ENCODE measurements at regions not wholly inside any gene's neighbourhood (a gene's known extent, or its start where the extent isn't known, plus 50 kb on each side); places are given as distances from the start of the nearest gene placed in this dataset.
"Not testable (repeated sequence)": the region's sequence is repeated elsewhere in the genome, so short reads cannot be mapped to it uniquely, and the experiment has no call there.

- Histone ChIP-seq H3K9me3 (ENCODE audit: low read depth, low read length) (no peaks in the 10 kb centered on the region), H3K36me3 (ENCODE audit: insufficient read depth, low read length) (peaks cover 46% of the 10 kb centered on the region), H3K9ac (ENCODE audit: insufficient read length) (no peak overlapping the region), H3K27ac (peak overlapping the region; percentile 6), H3K4me3 (no peak overlapping the region)
- DNase-seq (ENCODE audit: low read depth, low spot score): no peak
- TF ChIP-seq FOXP2 (optimal IDR thresholded peaks at IDR 0.05; ENCODE audit: control extremely low read depth, extremely low read length, insufficient read depth) (no peak), POLR2AphosphoS5 (IDR thresholded peaks at IDR 0.05; ENCODE audit: borderline replicate concordance, low read depth, low read length) (peak; percentile 11; the same call in 1 of the 2 replicates), EZH2 (IDR thresholded peaks at IDR 0.05) (no peak)
Observed at GRCh38 chr9:94181408-94182181, 77.5 kb upstream of the ZNF169 start.

GRCh38 chr9:94182532-94182931, 76.6 kb upstream of the ZNF169 start:
- DNase-seq (ENCODE audit: low read depth, low spot score): no peak
- H3K27ac ChIP-seq: peak overlapping the region; percentile 6; the same call in 1 of the 2 replicates
- no peak overlapping the region for H3K4me3 ChIP-seq
- peaks cover 40% of the 10 kb centered on the region for H3K36me3 ChIP-seq (ENCODE audit: insufficient read depth, low read length)
- TF ChIP-seq POLR2AphosphoS5 (IDR thresholded peaks at IDR 0.05; ENCODE audit: borderline replicate concordance, low read depth, low read length) (peak; percentile 29; the same call in 1 of the 2 replicates), FOXP2 (optimal IDR thresholded peaks at IDR 0.05; ENCODE audit: control extremely low read depth, extremely low read length, insufficient read depth) (no peak), EZH2 (IDR thresholded peaks at IDR 0.05) (no peak)
- no peak overlapping the region for H3K9ac ChIP-seq (ENCODE audit: insufficient read length)
- H3K9me3 ChIP-seq (ENCODE audit: low read depth, low read length): no peaks in the 10 kb centered on the region

DNA sequence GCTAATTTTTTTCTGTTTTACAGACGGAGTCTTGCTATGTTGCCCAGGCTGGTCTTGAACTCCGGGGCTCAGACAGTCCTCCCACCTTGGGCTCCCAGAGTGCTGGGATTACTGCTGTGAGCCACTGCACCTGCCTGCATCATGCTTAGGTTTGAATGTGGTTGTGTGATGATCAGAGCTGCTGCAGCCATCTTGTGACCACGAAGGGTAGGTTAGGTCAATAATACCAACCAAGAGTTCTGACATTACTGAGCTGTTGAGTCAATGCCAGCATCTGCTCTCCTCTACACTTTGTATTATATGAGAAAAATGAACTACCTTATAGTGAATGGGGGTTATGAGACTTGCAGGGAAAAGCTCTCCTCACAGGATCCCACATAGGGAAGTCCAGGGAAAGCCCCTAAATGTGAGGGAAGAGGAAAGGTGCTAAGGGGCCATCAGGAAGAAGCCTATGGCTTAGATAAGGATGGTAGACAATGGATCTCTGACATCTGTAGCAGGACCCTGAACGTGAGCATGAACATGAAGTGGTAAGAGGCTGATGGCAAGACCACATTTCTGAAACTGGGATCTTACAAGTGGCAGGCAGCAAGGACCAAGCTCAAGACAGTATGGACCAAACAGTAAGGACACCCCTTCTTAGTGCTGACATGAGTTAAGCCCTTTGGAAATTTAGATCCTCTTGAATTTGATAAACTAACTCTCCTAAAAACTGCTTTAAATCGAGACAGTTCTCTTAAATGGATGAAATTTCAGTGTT, 75.7 kb upstream of the ZNF169 start:
- no peak for DNase-seq (ENCODE audit: low read depth, low spot score)
- Histone ChIP-seq H3K9ac (ENCODE audit: insufficient read length) (no peak overlapping the region), H3K4me3 (no peak overlapping the region), H3K9me3 (ENCODE audit: low read depth, low read length) (no peaks in the 10 kb centered on the region), H3K27ac (no peak overlapping the region), H3K36me3 (ENCODE audit: insufficient read depth, low read length) (peaks cover 33% of the 10 kb centered on the region)
- TF ChIP-seq FOXP2 (optimal IDR thresholded peaks at IDR 0.05; ENCODE audit: control extremely low read depth, extremely low read length, insufficient read depth): no peak
- peak; percentile 20; the same call in 1 of the 2 replicates for TF ChIP-seq POLR2AphosphoS5 (IDR thresholded peaks at IDR 0.05; ENCODE audit: borderline replicate concordance, low read depth, low read length)

DNA sequence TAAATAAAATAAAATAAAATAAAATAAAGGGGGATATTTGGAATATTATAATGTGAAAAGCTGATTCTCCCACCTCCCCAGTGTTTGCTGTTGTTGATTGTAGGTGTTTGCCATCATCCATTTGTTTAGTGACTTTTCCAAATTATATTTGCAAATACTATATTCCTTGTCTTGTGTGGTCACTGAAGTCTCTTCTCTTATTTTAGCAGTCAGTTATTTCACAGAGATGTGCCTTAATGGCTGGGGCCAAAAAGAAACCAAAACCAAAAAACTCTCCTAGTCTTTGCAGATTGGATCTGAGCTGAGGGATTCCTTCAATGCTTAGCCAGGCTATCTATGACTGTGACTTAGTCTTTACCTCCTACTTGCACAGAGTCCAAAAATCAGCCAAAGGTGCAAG, 70.9 kb upstream of the ZNF169 start:
- Histone ChIP-seq H3K9me3 (ENCODE audit: low read depth, low read length) (peaks cover 4% of the 10 kb centered on the region; the same call in 1 of the 2 replicates), H3K36me3 (ENCODE audit: insufficient read depth, low read length) (peaks cover 11% of the 10 kb centered on the region), H3K27ac (no peak overlapping the region), H3K4me3 (no peak overlapping the region), H3K9ac (ENCODE audit: insufficient read length) (no peak overlapping the region)
- no peak for DNase-seq (ENCODE audit: low read depth, low spot score)
- TF ChIP-seq FOXP2 (optimal IDR thresholded peaks at IDR 0.05; ENCODE audit: control extremely low read depth, extremely low read length, insufficient read depth): no peak

GRCh38 chr9:94191706-94192105, 67.4 kb upstream of the ZNF169 start:
- H3K9me3 ChIP-seq (ENCODE audit: low read depth, low read length); DNase-seq (ENCODE audit: low read depth, low spot score): not testable (repeated sequence)

GRCh38 chr9:94198414-94198813, 60.7 kb upstream of the ZNF169 start:
- Histone ChIP-seq H3K9me3 (ENCODE audit: low read depth, low read length) (no peaks in the 10 kb centered on the region), H3K36me3 (ENCODE audit: insufficient read depth, low read length) (no peaks in the 10 kb centered on the region), H3K9ac (ENCODE audit: insufficient read length) (no peak overlapping the region), H3K27ac (no peak overlapping the region), H3K4me3 (no peak overlapping the region)
- no peak for DNase-seq (ENCODE audit: low read depth, low spot score)
- TF ChIP-seq FOXP2 (optimal IDR thresholded peaks at IDR 0.05; ENCODE audit: control extremely low read depth, extremely low read length, insufficient read depth) (no peak), EZH2 (IDR thresholded peaks at IDR 0.05) (no peak), POLR2AphosphoS5 (IDR thresholded peaks at IDR 0.05; ENCODE audit: borderline replicate concordance, low read depth, low read length) (no peak)

More at GRCh38 chr9:94191706-94192105, 67.4 kb upstream of the ZNF169 start:
- H3K9ac ChIP-seq (ENCODE audit: insufficient read length); H3K27ac ChIP-seq; H3K36me3 ChIP-seq (ENCODE audit: insufficient read depth, low read length); H3K4me3 ChIP-seq: not testable (repeated sequence)

DNA sequence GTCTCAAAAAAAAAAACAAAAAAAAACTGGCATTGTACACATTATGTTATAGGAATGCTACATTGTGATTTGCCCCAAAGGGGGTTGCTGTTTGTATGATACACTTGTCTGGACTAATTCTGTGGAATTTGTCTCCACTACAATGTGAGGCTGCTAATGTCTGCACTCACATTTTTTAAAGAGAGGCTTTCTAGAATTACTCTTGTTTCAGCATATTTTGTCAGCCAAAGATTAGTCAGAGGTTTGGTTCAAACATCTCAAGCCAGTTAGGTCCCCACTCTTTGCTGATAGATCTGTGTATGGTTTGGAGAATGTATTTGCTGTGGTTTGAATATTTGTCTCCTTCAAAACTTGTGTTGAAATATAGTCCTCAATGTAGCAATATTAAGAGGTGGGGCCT, 59.3 kb upstream of the ZNF169 start:
- no peak overlapping the region for H3K4me3 ChIP-seq
- no peak for TF ChIP-seq EZH2 (IDR thresholded peaks at IDR 0.05)
- TF ChIP-seq FOXP2 (optimal IDR thresholded peaks at IDR 0.05; ENCODE audit: control extremely low read depth, extremely low read length, insufficient read depth): no peak
- TF ChIP-seq POLR2AphosphoS5 (IDR thresholded peaks at IDR 0.05; ENCODE audit: borderline replicate concordance, low read depth, low read length): no peak
- no peak for DNase-seq (ENCODE audit: low read depth, low spot score)
- H3K36me3 ChIP-seq (ENCODE audit: insufficient read depth, low read length): no peaks in the 10 kb centered on the region
- no peak overlapping the region for H3K9ac ChIP-seq (ENCODE audit: insufficient read length)
- no peaks in the 10 kb centered on the region for H3K9me3 ChIP-seq (ENCODE audit: low read depth, low read length)
- H3K27ac ChIP-seq: no peak overlapping the region

GRCh38 chr9:94204174-94204573, 54.9 kb upstream of the ZNF169 start:
- no peaks in the 10 kb centered on the region for H3K36me3 ChIP-seq (ENCODE audit: insufficient read depth, low read length)
- no peak overlapping the region for H3K9ac ChIP-seq (ENCODE audit: insufficient read length)
- DNase-seq (ENCODE audit: low read depth, low spot score): no peak
- peaks cover 7% of the 10 kb centered on the region; the same call in 1 of the 2 replicates for H3K9me3 ChIP-seq (ENCODE audit: low read depth, low read length)
- H3K27ac ChIP-seq: no peak overlapping the region
- TF ChIP-seq EZH2 (IDR thresholded peaks at IDR 0.05) (no peak), FOXP2 (optimal IDR thresholded peaks at IDR 0.05; ENCODE audit: control extremely low read depth, extremely low read length, insufficient read depth) (no peak), POLR2AphosphoS5 (IDR thresholded peaks at IDR 0.05; ENCODE audit: borderline replicate concordance, low read depth, low read length) (no peak)
- no peak overlapping the region for H3K4me3 ChIP-seq
